ENCODE measurements at regions not wholly inside any gene's neighbourhood (a gene's known extent, or its start where the extent isn't known, plus 50 kb on each side); places are given as distances from the start of the nearest gene placed in this dataset.

DNA sequence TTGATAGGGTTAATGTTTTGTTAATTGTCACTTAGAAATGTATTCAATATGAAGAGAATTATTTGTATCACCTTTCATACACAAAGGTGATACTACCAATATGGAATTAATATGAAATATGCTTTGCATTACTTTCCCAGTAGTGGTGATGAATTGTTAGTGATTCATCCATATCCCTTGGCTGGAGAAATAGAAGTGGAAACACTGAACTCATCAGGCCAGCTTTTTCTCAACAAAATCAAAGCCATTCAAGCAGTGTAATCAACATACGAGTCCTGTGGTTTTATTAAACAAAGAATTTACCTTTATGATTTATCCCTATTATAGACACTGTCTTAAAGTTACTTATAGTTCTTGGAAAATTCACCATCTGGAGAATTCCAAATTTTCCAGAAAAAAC, 264.0 kb upstream of the MEF2C start:
- intact Hi-C loops (cut with DNase I; ENCODE audit: low total_unique reads): no loop called here
- WGBS, 2 donors: 59 to 61% methylated on average over 1 of the region's 1 CpG
- no peak overlapping the region for H3K4me3 ChIP-seq (ENCODE audit: low read depth, poor library complexity, severe bottlenecking)
- DNase-seq (ENCODE audit: low spot score in 2 of 2): no peak
- no peak for TF ChIP-seq CTCF (IDR thresholded peaks at IDR 0.05)
- TF ChIP-seq POLR2A (IDR thresholded peaks at IDR 0.05): no peak

DNA sequence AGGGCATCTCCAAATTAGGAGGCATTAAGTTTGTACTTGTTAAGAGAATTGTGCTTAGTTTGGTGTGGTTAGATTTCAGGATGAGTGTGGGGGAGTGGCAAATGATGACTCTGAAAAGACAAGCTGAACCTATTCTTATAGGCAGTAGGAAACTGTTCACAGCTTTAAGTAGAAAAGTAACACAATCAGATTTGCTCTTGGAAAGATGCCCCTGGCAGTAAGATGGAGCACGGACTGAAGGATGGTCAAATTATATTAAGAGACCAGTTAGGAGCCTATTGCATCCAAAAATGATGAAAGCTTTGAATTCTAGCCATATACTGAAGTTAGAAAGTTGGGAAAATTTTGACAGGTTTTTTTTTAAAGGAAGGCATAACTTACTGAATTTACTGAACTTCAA, 254.2 kb upstream of the MEF2C start:
- DNase-seq (ENCODE audit: low spot score in 2 of 2): no peak
- intact Hi-C loops (cut with DNase I; ENCODE audit: low total_unique reads): no loop called here
- no peak overlapping the region for H3K4me3 ChIP-seq (ENCODE audit: low read depth, poor library complexity, severe bottlenecking)
- TF ChIP-seq POLR2A (IDR thresholded peaks at IDR 0.05) (no peak), CTCF (IDR thresholded peaks at IDR 0.05) (no peak)
- 43 to 44% methylated on average over 1 of the region's 1 CpG for WGBS, 2 donors

DNA sequence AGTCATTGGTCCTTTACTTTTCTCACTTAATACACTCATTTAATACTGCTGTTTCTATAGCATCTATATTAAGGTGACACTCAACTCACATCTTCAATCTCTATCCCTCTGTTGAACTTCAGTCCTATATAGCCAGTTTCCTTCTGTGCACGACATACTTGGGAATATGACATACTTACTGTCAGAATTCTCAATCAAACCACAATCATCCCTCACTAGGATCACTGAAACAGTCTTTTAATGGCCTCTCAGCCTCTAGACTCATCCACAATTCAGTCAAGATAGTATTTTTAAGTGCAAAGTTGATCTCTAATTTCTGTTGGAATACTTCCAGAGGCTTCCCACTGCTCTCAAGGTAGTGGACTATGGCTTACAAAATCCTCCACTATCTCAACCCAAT, 251.0 kb upstream of the MEF2C start:
- no peak for DNase-seq (ENCODE audit: low spot score in 2 of 2)
- intact Hi-C loops (cut with DNase I; ENCODE audit: low total_unique reads): no loop called here
- H3K4me3 ChIP-seq (ENCODE audit: low read depth, poor library complexity, severe bottlenecking): no peak overlapping the region
- WGBS, 2 donors: 77 to 95% methylated on average over 1 of the region's 1 CpG
- no peak for TF ChIP-seq CTCF (IDR thresholded peaks at IDR 0.05)
- no peak for TF ChIP-seq POLR2A (IDR thresholded peaks at IDR 0.05)

DNA sequence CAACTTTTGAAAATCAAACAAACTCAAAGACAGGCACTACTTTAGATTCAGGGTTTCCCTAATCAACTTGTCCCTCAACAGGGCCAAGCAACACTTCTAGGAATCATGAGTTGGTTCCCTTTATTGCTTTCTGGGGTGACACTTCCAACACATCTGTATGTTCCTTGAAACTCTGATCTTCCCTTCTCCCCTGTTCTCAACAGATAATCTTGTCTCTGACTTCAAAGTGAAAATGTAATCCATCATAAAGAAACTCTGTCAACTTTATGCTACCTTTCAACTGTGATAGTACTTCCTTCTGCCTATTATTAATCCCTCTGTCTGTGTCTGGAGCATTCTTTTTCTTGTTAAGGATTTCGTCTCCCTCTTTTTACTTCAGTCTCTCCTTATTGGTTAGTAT, 250.1 kb upstream of the MEF2C start:
- DNase-seq (ENCODE audit: low spot score in 2 of 2): no peak
- H3K4me3 ChIP-seq (ENCODE audit: low read depth, poor library complexity, severe bottlenecking): no peak overlapping the region
- WGBS, 2 donors: 71 to 83% methylated on average over 1 of the region's 1 CpG
- TF ChIP-seq POLR2A (IDR thresholded peaks at IDR 0.05) (no peak), CTCF (IDR thresholded peaks at IDR 0.05) (no peak)
- intact Hi-C loops (cut with DNase I; ENCODE audit: low total_unique reads): no loop called here

DNA sequence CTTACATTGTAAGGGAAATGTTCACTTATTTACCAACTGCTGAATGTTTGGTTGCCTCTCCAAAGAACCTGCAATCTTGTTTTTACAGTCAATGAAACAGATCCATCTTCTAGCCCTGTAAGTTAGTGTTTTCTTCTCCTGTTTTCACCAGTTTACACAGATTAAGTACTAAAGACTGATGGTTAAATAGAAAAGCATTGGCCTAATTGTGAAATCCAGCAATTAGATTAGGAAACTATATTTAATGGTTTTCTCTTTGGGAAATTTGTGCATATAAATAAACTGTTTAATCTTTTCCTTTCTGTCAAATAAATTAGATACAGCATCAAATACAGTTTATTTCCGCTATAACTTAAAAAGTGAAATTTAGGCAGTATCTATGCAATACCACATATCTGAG, 247.9 kb upstream of the MEF2C start:
- no peak for DNase-seq (ENCODE audit: low spot score in 2 of 2)
- 94 to 100% methylated on average over 1 of the region's 1 CpG for WGBS, 2 donors
- TF ChIP-seq CTCF (IDR thresholded peaks at IDR 0.05) (no peak), POLR2A (IDR thresholded peaks at IDR 0.05) (no peak)
- H3K4me3 ChIP-seq (ENCODE audit: low read depth, poor library complexity, severe bottlenecking): no peak overlapping the region
- intact Hi-C loops (cut with DNase I; ENCODE audit: low total_unique reads): no loop called here

- TF ChIP-seq POLR2A (IDR thresholded peaks at IDR 0.05): no peak
- TF ChIP-seq CTCF (IDR thresholded peaks at IDR 0.05): no peak
- 56 to 65% methylated on average over 1 of the region's 1 CpG for WGBS, 2 donors
These were observed 247.0 kb upstream of the MEF2C start for GRCh38 chr5:89129941-89130340.

More at GRCh38 chr5:89129941-89130340, 247.0 kb upstream of the MEF2C start:
- H3K4me3 ChIP-seq (ENCODE audit: low read depth, poor library complexity, severe bottlenecking): no peak overlapping the region
- intact Hi-C loops (cut with DNase I; ENCODE audit: low total_unique reads): no loop called here
- no peak for DNase-seq (ENCODE audit: low spot score in 2 of 2)
